GM19099 (cell line): ENCODE measurements at regions not wholly inside any gene's neighbourhood (a gene's known extent, or its start where the extent isn't known, plus 50 kb on each side); places are given as distances from the start of the nearest gene placed in this dataset.

Experiments
- POLR2A ChIP-seq: IDR thresholded peaks from 3 replicates; pipeline ENCODE4 v1.6.1; 2011; ENCODE audit warnings: low read depth; ENCODE audit not compliant: insufficient read length; ENCODE audit errors: extremely low read depth

GRCh38 chr3:161555320-161555719, 58.7 kb downstream of the OTOL1 start:
- no peak for TF ChIP-seq POLR2A

- TF ChIP-seq POLR2A = no peak
Observed at GRCh38 chr3:161556533-161556932, 59.9 kb downstream of the OTOL1 start.

- TF ChIP-seq POLR2A = no peak
Observed at GRCh38 chr3:161556941-161557340, 60.3 kb downstream of the OTOL1 start.

GRCh38 chr3:161557445-161558150, 61.0 kb downstream of the OTOL1 start:
- TF ChIP-seq POLR2A = no peak

- TF ChIP-seq POLR2A = no peak
Observed at GRCh38 chr3:161558236-161558635, 61.6 kb downstream of the OTOL1 start.

- no peak for TF ChIP-seq POLR2A
Observed at GRCh38 chr3:161559177-161559998, 62.8 kb downstream of the OTOL1 start.

- no peak for TF ChIP-seq POLR2A
Observed at GRCh38 chr3:161560008-161560637, 63.5 kb downstream of the OTOL1 start.

- TF ChIP-seq POLR2A = no peak
Observed at GRCh38 chr3:161567577-161568361, 71.2 kb downstream of the OTOL1 start.

GRCh38 chr3:161568671-161569070, 72.1 kb downstream of the OTOL1 start:
- no peak for TF ChIP-seq POLR2A

- no peak for TF ChIP-seq POLR2A
Observed at GRCh38 chr3:161571951-161572350, 75.3 kb downstream of the OTOL1 start.

- no peak for TF ChIP-seq POLR2A
Observed at GRCh38 chr3:161573136-161573535, 76.5 kb downstream of the OTOL1 start.

- no peak for TF ChIP-seq POLR2A
Observed at GRCh38 chr3:161575901-161576300, 79.3 kb downstream of the OTOL1 start.

- TF ChIP-seq POLR2A = no peak
Observed at GRCh38 chr3:161576311-161576710, 79.7 kb downstream of the OTOL1 start.

- TF ChIP-seq POLR2A = no peak
Observed at GRCh38 chr3:161576714-161577510, 80.3 kb downstream of the OTOL1 start.
